Keratinocyte (primary cell): ENCODE measurements at regions not wholly inside any gene's neighbourhood (a gene's known extent, or its start where the extent isn't known, plus 50 kb on each side); places are given as distances from the start of the nearest gene placed in this dataset.

ENCODE experiments used
- DNase-seq: peaks from one replicate; pipeline ENCODE4 v3.0.0-alpha.2; 2011; ENCODE audit warnings: low read depth, missing footprints, low spot score
- FAIRE-seq: peaks from 2 replicates; lab custom pipeline; 2011; peaks lifted over from hg19 to GRCh38; lab: Jason Lieb, UNC
- H2AFZ ChIP-seq: 2 replicates; pipeline ENCODE4 v1.6.0; 2012; ENCODE audit warnings: low read length, control low read depth, inconsistent platforms; ENCODE audit not compliant: control insufficient read depth
- H3K27ac ChIP-seq: 2 replicates; pipeline ENCODE4 v1.5.1; 2011; ENCODE audit warnings: low read length; ENCODE audit not compliant: control insufficient read depth, insufficient read depth
- H3K27me3 ChIP-seq: 3 replicates; pipeline ENCODE4 v1.6.0; 2011; ENCODE audit warnings: low read length; ENCODE audit not compliant: control insufficient read depth, insufficient read depth; ENCODE audit errors: extremely low read depth
- H3K36me3 ChIP-seq, 2 experiments: 2 replicates in 1 of 2; 3 replicates in 1 of 2; pipeline ENCODE4 v1.5.1; 2011; ENCODE audit warnings: low read length in 2 of 2, mild to moderate bottlenecking in 1 of 2; ENCODE audit not compliant: control insufficient read depth in 2 of 2, insufficient read depth in 2 of 2; ENCODE audit errors: extremely low read depth in 1 of 2
- H3K4me1 ChIP-seq: 3 replicates; pipeline ENCODE4 v1.5.1; 2011; ENCODE audit warnings: low read length; ENCODE audit not compliant: control insufficient read depth, insufficient read depth; ENCODE audit errors: extremely low read depth
- H3K4me2 ChIP-seq: 3 replicates; pipeline ENCODE4 v1.6.0; 2011; ENCODE audit warnings: low read depth, low read length; ENCODE audit not compliant: control insufficient read depth, insufficient read depth; ENCODE audit errors: extremely low read depth
- H3K4me3 ChIP-seq, 3 experiments: fragments of 200-600 bp in 1 of 3; sonication (generic) in 1 of 3; 2 replicates in 2 of 3; 3 replicates in 1 of 3; pipeline ENCODE4 v1.5.1; 2011 to 2016; ENCODE audit warnings: low read length in 3 of 3, mild to moderate bottlenecking in 3 of 3, control low read depth in 2 of 3, inconsistent platforms in 1 of 3, low read depth in 1 of 3, mixed read lengths in 1 of 3, mixed run types in 1 of 3, moderate library complexity in 1 of 3; ENCODE audit not compliant: control insufficient read depth in 2 of 3, insufficient read depth in 2 of 3; ENCODE audit errors: extremely low read depth in 1 of 3
- H3K79me2 ChIP-seq: 2 replicates; pipeline ENCODE4 v1.6.0; 2012; ENCODE audit warnings: low read length; ENCODE audit not compliant: control insufficient read depth, insufficient read depth
- H3K9ac ChIP-seq: 3 replicates; pipeline ENCODE4 v1.6.0; 2011; ENCODE audit warnings: low read length; ENCODE audit not compliant: control insufficient read depth, insufficient read depth; ENCODE audit errors: extremely low read depth
- H3K9me1 ChIP-seq: 3 replicates; pipeline ENCODE4 v1.6.0; 2011; ENCODE audit warnings: low read length; ENCODE audit not compliant: control insufficient read depth, insufficient read depth; ENCODE audit errors: extremely low read depth
- H3K9me3 ChIP-seq: 2 replicates; pipeline ENCODE4 v1.5.1; 2012; ENCODE audit warnings: low read depth, low read length; ENCODE audit not compliant: control insufficient read depth
- H4K20me1 ChIP-seq: 3 replicates; pipeline ENCODE4 v1.6.0; 2011; ENCODE audit warnings: low read length; ENCODE audit not compliant: control insufficient read depth, insufficient read depth; ENCODE audit errors: extremely low read depth
- EZH2 ChIP-seq: IDR thresholded peaks from one replicate; pipeline ENCODE4 v1.6.1; 2012; ENCODE audit warnings: inconsistent platforms, mild to moderate bottlenecking, low read length, moderate library complexity
- dilution Hi-C: fragments of 300-500 bp; cut with MboI; formaldehyde crosslinking; loops from one replicate; pipeline ENCODE4 v1.7.0; 2020; ENCODE audit warnings: low sequenced_read_pairs; ENCODE audit not compliant: extremely low pct_ligation_motif_present
- TF ChIP-seq, protein P1 (sequence below), 3 experiments: IDR thresholded peaks in 1 of 3; conservative IDR thresholded peaks in 1 of 3; optimal IDR thresholded peaks in 1 of 3; 2 replicates in 2 of 3; 3 replicates in 1 of 3; pipeline versions ENCODE3 to v1.5.1; 2011; ENCODE audit warnings: low read length in 3 of 3, mild to moderate bottlenecking in 3 of 3, moderate library complexity in 2 of 3, control low read depth in 1 of 3, inconsistent platforms in 1 of 3; ENCODE audit not compliant: insufficient read depth in 2 of 3; ENCODE audit errors: extremely low read depth in 1 of 3

- FAIRE-seq = no peak
These were observed 126.4 kb downstream of the SALL1 start for GRCh38 chr16:51024703-51025102.

DNA sequence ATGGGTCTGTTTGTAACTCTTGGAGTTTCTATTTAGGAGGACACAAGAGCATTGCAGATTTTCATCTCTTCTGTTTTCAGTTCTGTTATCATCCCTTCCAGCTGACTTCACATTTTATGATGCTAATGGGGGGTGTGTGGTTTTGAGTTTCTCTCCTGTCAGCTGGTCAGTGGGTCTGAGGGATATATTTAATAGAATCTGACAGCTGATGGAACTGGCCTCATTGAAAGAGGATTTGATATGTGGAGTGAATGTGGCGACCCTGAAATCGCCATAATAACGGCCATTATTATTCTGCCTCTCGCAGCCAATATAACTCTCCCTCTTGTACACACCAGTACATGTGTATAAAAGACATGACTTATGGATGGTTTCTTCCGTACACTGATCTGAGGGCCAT is 128.1 kb downstream of the SALL1 start:
- Histone ChIP-seq H3K4me2 (no peak overlapping the region), H3K4me3 (no peak overlapping the region), H3K9me3 (no peaks in the 10 kb centered on the region), H2AFZ (no peak overlapping the region), H3K27ac (no peak overlapping the region), H3K4me1 (no peaks in the 10 kb centered on the region), H3K9ac (no peak overlapping the region), H3K36me3 (no peaks in the 10 kb centered on the region), H4K20me1 (no peaks in the 10 kb centered on the region), H3K79me2 (no peaks in the 10 kb centered on the region), H3K27me3 (no peaks in the 10 kb centered on the region), H3K9me1 (no peaks in the 10 kb centered on the region)
- FAIRE-seq (no peak), DNase-seq (no peak)
- no peak for TF ChIP-seq EZH2
- TF ChIP-seq, protein P1, sequence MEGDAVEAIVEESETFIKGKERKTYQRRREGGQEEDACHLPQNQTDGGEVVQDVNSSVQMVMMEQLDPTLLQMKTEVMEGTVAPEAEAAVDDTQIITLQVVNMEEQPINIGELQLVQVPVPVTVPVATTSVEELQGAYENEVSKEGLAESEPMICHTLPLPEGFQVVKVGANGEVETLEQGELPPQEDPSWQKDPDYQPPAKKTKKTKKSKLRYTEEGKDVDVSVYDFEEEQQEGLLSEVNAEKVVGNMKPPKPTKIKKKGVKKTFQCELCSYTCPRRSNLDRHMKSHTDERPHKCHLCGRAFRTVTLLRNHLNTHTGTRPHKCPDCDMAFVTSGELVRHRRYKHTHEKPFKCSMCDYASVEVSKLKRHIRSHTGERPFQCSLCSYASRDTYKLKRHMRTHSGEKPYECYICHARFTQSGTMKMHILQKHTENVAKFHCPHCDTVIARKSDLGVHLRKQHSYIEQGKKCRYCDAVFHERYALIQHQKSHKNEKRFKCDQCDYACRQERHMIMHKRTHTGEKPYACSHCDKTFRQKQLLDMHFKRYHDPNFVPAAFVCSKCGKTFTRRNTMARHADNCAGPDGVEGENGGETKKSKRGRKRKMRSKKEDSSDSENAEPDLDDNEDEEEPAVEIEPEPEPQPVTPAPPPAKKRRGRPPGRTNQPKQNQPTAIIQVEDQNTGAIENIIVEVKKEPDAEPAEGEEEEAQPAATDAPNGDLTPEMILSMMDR (optimal IDR thresholded peaks at IDR 0.05 in 1 of 3, IDR thresholded peaks at IDR 0.05 in 1 of 3, conservative IDR thresholded peaks at IDR 0.05 in 1 of 3; ENCODE audit: extremely low read depth in 1 of 3, insufficient read depth in 2 of 3, low read length in 3 of 3) = no peak
- dilution Hi-C loops = no loop called here

More at GRCh38 chr16:51024703-51025102, 126.4 kb downstream of the SALL1 start:
- no peaks in the 10 kb centered on the region for H3K9me3 ChIP-seq
- no peaks in the 10 kb centered on the region for H3K9me1 ChIP-seq
- dilution Hi-C loops = no loop called here
- no peaks in the 10 kb centered on the region for H3K79me2 ChIP-seq
- no peak overlapping the region for H3K4me3 ChIP-seq
- H3K27ac ChIP-seq = no peak overlapping the region
- no peak overlapping the region for H3K4me2 ChIP-seq
- DNase-seq = no peak
- no peaks in the 10 kb centered on the region for H3K27me3 ChIP-seq
- H3K36me3 ChIP-seq = no peaks in the 10 kb centered on the region
- H2AFZ ChIP-seq = no peak overlapping the region
- no peak overlapping the region for H3K9ac ChIP-seq
- no peaks in the 10 kb centered on the region for H3K4me1 ChIP-seq
- TF ChIP-seq, protein P1 (optimal IDR thresholded peaks at IDR 0.05 in 1 of 3, IDR thresholded peaks at IDR 0.05 in 1 of 3, conservative IDR thresholded peaks at IDR 0.05 in 1 of 3; ENCODE audit: extremely low read depth in 1 of 3, insufficient read depth in 2 of 3, low read length in 3 of 3) = no peak
- TF ChIP-seq EZH2 = no peak
- no peaks in the 10 kb centered on the region for H4K20me1 ChIP-seq
